SW 1271 (cell line): ENCODE measurements at regions not wholly inside any gene's neighbourhood (a gene's known extent, or its start where the extent isn't known, plus 50 kb on each side); places are given as distances from the start of the nearest gene placed in this dataset.
"Not testable (repeated sequence)": the region's sequence is repeated elsewhere in the genome, so short reads cannot be mapped to it uniquely, and the experiment has no call there.

Source experiments
- DNase-seq, 2 experiments: peaks; one replicate each; lab custom pipeline; 2025; lab: John Stamatoyannopoulos, UW

DNA sequence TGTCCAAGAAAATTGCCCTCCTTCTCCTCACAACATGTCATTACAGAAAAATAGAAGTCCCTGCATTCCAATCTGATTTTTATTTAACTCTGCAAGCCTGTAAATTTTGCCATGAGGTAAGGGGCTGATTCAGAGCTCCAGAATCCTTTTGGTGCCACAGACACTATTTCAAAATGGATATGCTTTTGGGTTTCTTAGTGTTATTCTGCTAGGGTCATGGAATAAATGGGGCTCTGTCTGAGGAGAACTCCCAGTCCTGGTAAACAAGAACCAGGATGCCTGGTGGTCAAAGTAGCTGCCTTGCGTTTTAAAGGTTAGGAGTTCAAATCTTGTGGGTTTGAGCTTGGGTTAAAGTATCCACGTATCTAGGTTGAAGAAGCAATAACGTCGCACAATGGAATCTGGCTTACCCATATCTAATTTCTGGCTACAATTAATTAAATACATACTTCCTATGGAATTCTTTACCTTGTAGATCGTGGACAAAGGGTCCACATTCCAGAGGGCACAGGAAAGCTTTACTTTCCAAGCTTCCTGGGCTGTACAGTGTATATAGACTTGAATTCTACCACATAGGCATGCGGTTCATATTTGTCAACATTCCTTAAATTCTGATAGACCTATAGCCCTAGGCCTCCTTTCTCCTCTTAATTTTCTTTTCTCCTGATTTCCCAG is 98.0 kb upstream of the CDC42BPA start:
- DNase-seq = no peak

DNA sequence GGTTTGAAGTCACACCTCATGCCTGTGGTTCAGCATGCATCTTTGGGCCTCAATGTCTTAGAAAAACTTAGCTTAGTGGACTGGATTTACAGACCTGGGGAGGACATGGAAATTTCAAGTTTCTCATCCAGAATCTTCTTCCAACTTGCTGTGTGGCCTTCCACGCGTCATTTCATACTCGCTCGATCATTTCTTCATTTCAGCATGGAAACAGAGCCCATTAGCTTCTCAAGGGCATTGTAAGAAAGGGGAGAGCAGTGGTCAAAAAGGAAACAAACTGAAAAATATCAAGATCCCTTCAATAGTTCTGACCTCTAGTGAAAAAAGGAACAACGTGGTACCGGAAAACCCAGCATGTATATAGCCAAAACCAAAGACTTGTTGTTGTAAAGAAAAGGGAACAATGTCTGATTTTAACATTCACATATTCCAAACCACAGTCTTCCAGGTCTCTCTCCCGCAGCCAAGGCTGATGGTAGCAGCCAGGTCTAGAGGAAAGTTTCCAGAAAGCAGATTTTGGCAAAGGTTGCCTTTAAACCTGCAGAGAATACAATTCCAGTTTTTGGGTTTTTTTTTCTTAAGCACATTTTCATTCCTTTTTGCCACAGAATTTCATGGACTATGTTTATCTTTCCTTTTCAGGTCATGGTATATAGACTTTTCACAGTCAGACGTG is 97.0 kb upstream of the CDC42BPA start:
- no peak for DNase-seq

DNA sequence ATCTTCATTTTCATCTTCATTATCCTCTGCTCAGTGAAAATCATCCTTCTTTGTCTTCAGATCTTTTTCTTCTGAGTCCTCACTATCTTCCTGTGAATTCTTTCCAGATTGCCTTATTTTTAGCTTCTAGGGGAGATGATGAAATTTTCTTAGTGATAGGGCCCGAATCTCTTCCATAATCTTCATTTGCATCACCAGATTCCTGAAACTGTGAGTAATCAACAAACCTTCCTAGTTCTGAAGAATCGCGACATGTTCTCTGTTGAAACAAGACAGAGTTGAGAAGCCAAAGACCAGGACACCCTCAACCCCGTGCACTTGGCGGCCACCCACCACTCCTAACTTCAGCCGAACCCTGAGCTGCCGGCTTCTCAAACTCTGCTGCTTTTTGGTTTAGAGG is 92.8 kb upstream of the CDC42BPA start:
- no peak for DNase-seq

DNA sequence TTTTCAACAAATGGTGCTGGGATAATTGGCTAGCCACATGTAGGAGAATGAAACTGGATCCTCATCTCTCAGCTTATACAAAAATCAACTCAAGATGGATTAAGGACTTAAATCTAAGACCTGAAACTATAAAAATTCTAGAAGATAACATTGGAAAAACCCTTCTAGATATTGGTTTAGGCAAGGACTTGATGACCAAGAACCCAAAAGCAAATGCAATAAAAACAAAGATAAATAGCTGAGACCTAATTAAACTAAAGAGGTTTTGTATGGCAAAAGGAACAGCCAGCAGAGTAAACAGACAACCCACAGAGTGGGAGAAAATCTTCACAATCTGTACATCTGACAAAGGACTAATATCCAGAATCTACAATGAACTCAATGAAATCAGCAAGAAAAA is 88.0 kb upstream of the CDC42BPA start:
- DNase-seq = not testable (repeated sequence)

- DNase-seq = no peak
Observed at GRCh38 chr1:227403535-227403934, 85.2 kb upstream of the CDC42BPA start.

DNA sequence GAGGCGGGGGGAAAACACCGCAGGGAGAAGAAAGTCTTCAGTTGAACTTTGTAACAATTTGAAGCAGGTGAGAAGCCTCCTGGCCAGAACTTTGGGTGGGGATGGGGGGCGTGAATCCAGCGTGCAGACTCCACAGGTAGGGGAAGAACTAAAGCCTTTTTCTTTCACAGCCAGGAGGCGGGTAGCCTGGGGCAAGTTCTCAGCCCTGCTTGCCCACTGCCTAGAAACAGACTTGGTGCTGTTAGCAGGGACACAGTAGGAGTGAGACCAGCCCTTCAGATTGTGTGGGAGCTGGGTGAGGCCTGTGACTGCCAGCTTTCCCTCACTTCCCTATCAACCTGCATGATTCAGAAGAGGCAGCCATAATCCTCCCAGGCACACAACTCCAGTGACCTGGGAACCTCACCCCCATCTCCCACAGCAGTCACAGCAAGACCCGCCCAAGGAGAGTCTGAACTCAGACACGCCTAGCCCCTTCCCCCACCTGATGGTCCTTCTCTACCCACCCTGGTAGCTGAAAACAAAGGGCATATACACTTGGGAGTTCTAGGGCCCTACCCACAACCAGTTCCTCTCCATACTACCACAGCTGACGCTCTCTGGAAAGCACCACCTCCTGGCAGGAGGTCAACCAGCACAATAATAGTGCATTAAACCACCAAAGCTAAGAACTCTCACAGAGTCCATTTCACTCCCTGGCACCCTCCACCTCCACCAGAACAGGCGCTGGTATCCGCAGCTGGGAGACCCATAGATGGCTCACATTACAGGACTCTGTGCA is 83.5 kb upstream of the CDC42BPA start:
- DNase-seq = no peak

GRCh38 chr1:227399152-227399730 is 80.9 kb upstream of the CDC42BPA start:
- no peak for DNase-seq

DNA sequence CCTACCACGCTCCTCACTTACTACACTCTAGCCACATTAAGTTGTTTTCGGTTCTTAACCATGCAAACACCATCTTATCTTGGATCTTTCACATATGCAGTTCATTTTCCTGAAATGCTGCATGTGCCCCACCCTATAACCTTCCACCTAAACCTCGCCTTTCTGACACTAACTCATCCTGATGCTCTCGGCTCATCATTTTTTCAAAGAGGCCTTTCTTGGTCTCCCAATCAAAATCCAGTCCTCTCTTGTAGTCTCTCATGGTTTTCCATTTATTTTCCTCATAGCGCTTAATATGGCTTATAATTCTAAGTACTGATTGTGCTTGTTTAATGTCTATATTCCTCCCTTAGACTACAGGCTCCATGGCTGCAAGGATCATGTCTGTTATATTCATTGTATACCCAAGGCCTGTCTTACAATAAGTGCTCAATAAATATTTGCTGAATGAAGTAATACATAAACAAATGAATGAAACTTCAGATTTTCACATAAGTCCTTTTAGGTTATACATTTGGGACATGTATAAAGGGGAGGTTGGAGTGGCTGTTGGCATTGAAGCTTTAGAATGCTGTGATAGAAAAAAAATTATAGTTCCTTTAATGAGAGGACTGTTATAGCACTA is 79.2 kb upstream of the CDC42BPA start:
- DNase-seq = no peak

- no peak for DNase-seq
Observed at GRCh38 chr1:227396539-227397353, 78.5 kb upstream of the CDC42BPA start.

GRCh38 chr1:227395426-227396028 is 77.2 kb upstream of the CDC42BPA start:
- DNase-seq = no peak

GRCh38 chr1:227392984-227393764 is 74.9 kb upstream of the CDC42BPA start:
- no peak for DNase-seq

DNA sequence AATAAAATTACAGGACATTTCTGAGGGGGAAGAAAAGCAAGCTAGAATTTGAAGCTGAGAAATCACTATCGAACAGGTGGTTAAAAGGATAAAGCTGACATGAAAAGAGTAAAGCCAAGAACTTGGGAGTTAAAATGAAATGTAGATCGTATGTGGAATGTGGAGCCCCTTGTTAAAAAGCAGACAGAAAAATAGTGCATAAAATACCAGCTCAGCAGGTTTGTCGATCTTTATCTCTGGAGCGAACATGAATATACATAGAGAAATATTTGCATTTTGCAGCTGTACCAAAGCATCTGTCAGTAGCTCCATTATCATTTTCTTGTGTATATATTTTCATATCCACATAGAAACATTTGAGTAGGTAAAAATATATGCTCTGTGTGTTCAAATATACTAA is 73.6 kb upstream of the CDC42BPA start:
- DNase-seq = no peak

- no peak for DNase-seq
Observed at GRCh38 chr1:227391211-227391610, 72.9 kb upstream of the CDC42BPA start.

- DNase-seq = no peak
Observed at GRCh38 chr1:227390525-227390924, 72.2 kb upstream of the CDC42BPA start.

DNA sequence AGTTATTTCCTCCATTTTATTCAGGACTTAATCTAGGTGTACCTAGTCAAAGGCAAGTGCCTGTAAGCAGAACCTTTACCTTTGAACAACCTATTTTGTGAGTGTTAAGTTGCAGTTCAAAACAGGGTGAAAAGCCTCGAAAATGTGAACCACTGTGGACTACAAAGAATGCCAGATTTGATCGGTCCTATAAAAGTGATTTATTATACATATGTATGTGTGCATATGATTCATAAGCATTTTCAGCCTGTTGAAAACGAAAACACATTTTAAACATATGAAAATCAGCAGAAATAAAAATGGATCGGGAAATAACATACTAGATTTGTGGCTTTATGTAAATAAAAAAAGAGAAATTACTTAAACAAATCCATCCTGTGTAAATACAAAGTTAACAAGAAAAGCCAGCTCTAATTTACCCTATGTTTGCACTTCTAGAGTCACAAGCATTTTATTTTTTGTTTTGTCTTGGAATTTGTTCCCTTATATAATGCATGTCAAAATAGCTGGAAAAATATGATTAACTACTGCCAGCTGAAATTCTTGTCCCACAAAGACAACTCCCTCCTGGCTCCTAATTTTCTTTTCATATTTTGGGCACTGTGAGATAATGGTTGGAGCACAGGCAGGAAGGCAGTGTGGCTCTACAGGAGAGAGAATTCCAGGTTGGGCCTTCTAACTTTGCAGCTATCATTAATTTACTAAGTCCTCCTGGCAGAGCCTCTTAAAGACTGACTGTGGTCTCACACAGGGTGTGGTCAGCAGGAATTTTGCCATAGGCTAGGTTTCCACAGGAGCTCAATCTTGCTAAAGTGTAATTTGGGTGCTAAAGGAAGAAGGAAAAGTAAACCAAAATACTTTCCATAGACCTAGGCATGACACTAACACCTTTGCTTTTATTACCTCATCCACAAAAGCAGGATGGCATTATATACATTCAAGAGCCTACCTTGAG is 70.2 kb upstream of the CDC42BPA start:
- no peak for DNase-seq

GRCh38 chr1:227379555-227379892 is 61.2 kb upstream of the CDC42BPA start:
- no peak for DNase-seq

DNA sequence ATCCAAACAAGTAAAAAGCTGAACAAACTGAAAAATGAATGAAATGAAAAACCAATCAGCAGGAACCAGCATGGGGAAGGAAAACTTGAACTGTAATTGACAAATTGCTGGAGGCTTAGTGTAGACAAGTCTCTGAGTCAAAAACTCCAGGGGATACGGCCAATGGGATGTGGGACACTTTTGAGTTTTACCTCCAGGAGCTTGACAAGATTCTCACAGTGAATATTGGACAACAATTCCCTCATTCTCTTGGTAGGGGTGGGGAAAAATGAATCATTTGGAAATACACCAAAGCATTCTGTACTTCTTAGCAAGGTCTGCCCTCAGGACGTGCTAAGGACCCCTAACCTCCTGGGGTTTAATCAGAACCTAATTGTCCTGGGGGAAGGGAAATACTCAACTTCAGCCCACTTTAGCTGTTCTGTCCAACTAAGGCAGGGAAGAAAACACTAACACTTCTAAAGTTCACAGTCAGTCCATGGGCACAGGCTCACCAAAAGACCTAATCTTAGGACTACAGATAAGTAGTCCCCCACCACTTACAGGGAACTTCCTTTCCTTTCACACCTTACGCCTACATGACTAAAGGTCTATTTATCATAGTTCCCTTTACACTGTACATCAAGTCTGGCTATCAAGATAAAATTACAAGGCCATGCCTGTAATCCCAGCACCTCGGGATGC is 60.7 kb upstream of the CDC42BPA start:
- no peak for DNase-seq

DNA sequence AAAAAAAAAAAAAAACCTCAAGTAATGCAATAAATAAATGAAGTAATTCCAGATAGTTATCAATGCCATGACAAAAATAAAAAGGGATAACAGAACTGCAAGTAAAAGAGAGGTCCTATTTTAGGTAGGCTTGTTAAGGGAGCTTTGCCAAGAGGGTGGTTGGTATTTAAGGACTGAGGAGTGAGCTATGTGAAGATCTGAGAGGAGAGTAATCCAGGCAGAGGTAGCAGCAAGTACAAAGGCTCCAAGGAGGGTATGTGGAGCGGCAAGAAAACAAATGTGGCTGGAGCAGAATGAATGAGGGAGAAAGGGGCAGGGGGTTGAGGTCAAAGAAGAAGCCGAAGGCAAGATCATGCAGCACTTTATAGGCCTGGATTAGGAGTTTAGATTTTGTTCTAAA is 59.9 kb upstream of the CDC42BPA start:
- DNase-seq = no peak

GRCh38 chr1:227374846-227375245 is 56.6 kb upstream of the CDC42BPA start:
- DNase-seq = no peak
